ENCODE measurements at regions not wholly inside any gene's neighbourhood (a gene's known extent, or its start where the extent isn't known, plus 50 kb on each side); places are given as distances from the start of the nearest gene placed in this dataset.

- TF ChIP-seq CTCF (IDR thresholded peaks at IDR 0.05) (no peak), POLR2A (IDR thresholded peaks at IDR 0.05) (no peak)
Measured at GRCh38 chr18:9017905-9018227, 84.6 kb upstream of the NDUFV2 start.
